Colonic mucosa (tissue), 4 donors: ENCODE measurements at regions not wholly inside any gene's neighbourhood (a gene's known extent, or its start where the extent isn't known, plus 50 kb on each side); places are given as distances from the start of the nearest gene placed in this dataset.

Experiments
- DNase-seq: peaks from one replicate; pipeline ENCODE4 v3.0.0-alpha.2; 2020
- H3K27ac ChIP-seq: fragments of 200-600 bp; one replicate; pipeline ENCODE4 v1.8.0; 2021
- H3K27me3 ChIP-seq: fragments of 200-600 bp; one replicate; pipeline ENCODE4 v1.8.0; 2021
- H3K36me3 ChIP-seq: fragments of 200-600 bp; one replicate; pipeline ENCODE4 v1.8.0; 2021
- H3K4me1 ChIP-seq: fragments of 200-600 bp; one replicate; pipeline ENCODE4 v1.8.0; 2021; ENCODE audit warnings: mild to moderate bottlenecking
- H3K4me3 ChIP-seq: fragments of 200-600 bp; one replicate; pipeline ENCODE4 v1.8.0; 2021
- H3K9ac ChIP-seq, 2 donors: one replicate each; pipeline ENCODE4 v1.7.0; 2013; ENCODE audit warnings: control low read depth in 2 of 2, low read depth in 2 of 2, low read length in 2 of 2
- H3K9me3 ChIP-seq: fragments of 200-600 bp; one replicate; pipeline ENCODE4 v1.8.0; 2021
- CTCF ChIP-seq: fragments of 200-600 bp; IDR thresholded peaks from one replicate; pipeline ENCODE4 v1.8.0; 2022; ENCODE audit warnings: antibody characterized with exemption, mild to moderate bottlenecking
- intact Hi-C: fragments of 100-400 bp; cut with DNase I; formaldehyde crosslinking; loops from one replicate; pipeline ENCODE4 v1.14.1; 2022
- donor health status: healthy.
- donor health status: DM: no; HTN: no; CAD: no.
- donor health status: DM: no; HTN: no; CAD: no.

GRCh38 chrX:139178980-139179379, 351.6 kb upstream of the F9 start:
- Histone ChIP-seq H3K9ac (no peak overlapping the region), H3K27ac (no peak overlapping the region), H3K36me3 (no peaks in the 10 kb centered on the region), H3K4me3 (no peak overlapping the region), H3K4me1 (no peaks in the 10 kb centered on the region), H3K27me3 (no peaks in the 10 kb centered on the region), H3K9me3 (no peaks in the 10 kb centered on the region)
- no peak for TF ChIP-seq CTCF
- no peak for DNase-seq
- intact Hi-C loops: no loop called here

GRCh38 chrX:139172731-139173130, 357.8 kb upstream of the F9 start:
- no peaks in the 10 kb centered on the region for H3K9me3 ChIP-seq
- no peaks in the 10 kb centered on the region for H3K27me3 ChIP-seq
- intact Hi-C loops: no loop called here
- no peaks in the 10 kb centered on the region for H3K36me3 ChIP-seq
- no peak overlapping the region for H3K4me3 ChIP-seq
- no peak for DNase-seq
- H3K27ac ChIP-seq: no peak overlapping the region
- no peak overlapping the region for H3K9ac ChIP-seq
- no peak for TF ChIP-seq CTCF
- H3K4me1 ChIP-seq: no peaks in the 10 kb centered on the region

- no peak for DNase-seq
- H3K27ac ChIP-seq: no peak overlapping the region
Measured at GRCh38 chrX:139170526-139171173, 359.9 kb upstream of the F9 start.

GRCh38 chrX:139167282-139167681, 363.3 kb upstream of the F9 start:
- TF ChIP-seq CTCF: no peak
- Histone ChIP-seq H3K9me3 (no peaks in the 10 kb centered on the region), H3K27me3 (no peaks in the 10 kb centered on the region), H3K4me1 (no peaks in the 10 kb centered on the region), H3K36me3 (no peaks in the 10 kb centered on the region), H3K27ac (no peak overlapping the region), H3K4me3 (no peak overlapping the region), H3K9ac (no peak overlapping the region)
- DNase-seq: no peak
- intact Hi-C loops: no loop called here

More at GRCh38 chrX:139170526-139171173, 359.9 kb upstream of the F9 start:
- Histone ChIP-seq H3K9ac (no peak overlapping the region), H3K4me1 (no peaks in the 10 kb centered on the region), H3K36me3 (no peaks in the 10 kb centered on the region), H3K9me3 (no peaks in the 10 kb centered on the region), H3K27me3 (no peaks in the 10 kb centered on the region), H3K4me3 (no peak overlapping the region)
- TF ChIP-seq CTCF: no peak
- intact Hi-C loops: no loop called here

GRCh38 chrX:139158256-139158655, 372.3 kb upstream of the F9 start:
- Histone ChIP-seq H3K27me3 (no peaks in the 10 kb centered on the region), H3K4me3 (no peak overlapping the region), H3K27ac (no peak overlapping the region), H3K4me1 (no peaks in the 10 kb centered on the region), H3K9ac (no peak overlapping the region), H3K9me3 (no peaks in the 10 kb centered on the region), H3K36me3 (no peaks in the 10 kb centered on the region)
- DNase-seq: no peak
- no peak for TF ChIP-seq CTCF
- intact Hi-C loops: no loop called here
